ENCODE measurements at regions not wholly inside any gene's neighbourhood (a gene's known extent, or its start where the extent isn't known, plus 50 kb on each side); places are given as distances from the start of the nearest gene placed in this dataset.

GRCh38 chr1:166221316-166221715 lies 54.5 kb upstream of the FAM78B start:
- Histone ChIP-seq H3K4ac (ENCODE audit: low read depth, low read length) (no peak overlapping the region), H3K36me3 (ENCODE audit: control insufficient read depth, insufficient read depth, low read length) (no peaks in the 10 kb centered on the region), H3K4me2 (ENCODE audit: low read length) (no peak overlapping the region), H3K18ac (ENCODE audit: low read length) (no peak overlapping the region), H2AK5ac (ENCODE audit: low read length) (no peak overlapping the region), H3K4me1 (ENCODE audit: control insufficient read depth, low read depth, low read length) (no peaks in the 10 kb centered on the region), H3K9ac (ENCODE audit: low read length) (no peak overlapping the region), H4K5ac (ENCODE audit: low read length) (no peak overlapping the region), H3K79me2 (ENCODE audit: control insufficient read depth, insufficient read depth, low read length) (no peaks in the 10 kb centered on the region), H3K27ac (ENCODE audit: low read depth, low read length) (no peak overlapping the region), H2BK15ac (replicated peaks; ENCODE audit: low read depth) (no peak overlapping the region), H2BK120ac (ENCODE audit: low read depth, low read length) (no peak overlapping the region), H3K23ac (ENCODE audit: low read length) (no peak overlapping the region), H3K79me1 (ENCODE audit: low read length) (no peaks in the 10 kb centered on the region), H2BK5ac (ENCODE audit: low read length) (no peak overlapping the region), H3K56ac (ENCODE audit: low read length) (no peak overlapping the region), H3K27me3 (ENCODE audit: insufficient read depth, low read length, poor library complexity) (no peaks in the 10 kb centered on the region), H3K4me3 (ENCODE audit: low read length) (no peak overlapping the region), H4K8ac (ENCODE audit: low read depth, low read length) (no peak overlapping the region)
- WGBS (ENCODE audit: extremely low coverage, insufficient coverage, low lambda C conversion rate): no CpG with 5 or more reads among the region's 1 CpG
- DNase-seq: no peak

GRCh38 chr1:166233750-166234366 lies 67.1 kb upstream of the FAM78B start:
- no peak overlapping the region for H3K4me2 ChIP-seq (ENCODE audit: low read length)
- H4K8ac ChIP-seq (ENCODE audit: low read depth, low read length): no peak overlapping the region
- no peaks in the 10 kb centered on the region for H3K79me2 ChIP-seq (ENCODE audit: control insufficient read depth, insufficient read depth, low read length)
- no peak overlapping the region for H2BK15ac ChIP-seq (replicated peaks; ENCODE audit: low read depth)
- no peak overlapping the region for H3K18ac ChIP-seq (ENCODE audit: low read length)
- WGBS (ENCODE audit: extremely low coverage, insufficient coverage, low lambda C conversion rate): no CpG with 5 or more reads among the region's 6 CpGs
- H3K27ac ChIP-seq (ENCODE audit: low read depth, low read length): no peak overlapping the region
- no peak overlapping the region for H4K5ac ChIP-seq (ENCODE audit: low read length)
- H3K4ac ChIP-seq (ENCODE audit: low read depth, low read length): no peak overlapping the region
- H3K23ac ChIP-seq (ENCODE audit: low read length): no peak overlapping the region
- no peak overlapping the region for H2AK5ac ChIP-seq (ENCODE audit: low read length)
- H3K79me1 ChIP-seq (ENCODE audit: low read length): no peaks in the 10 kb centered on the region
- no peak overlapping the region for H2BK120ac ChIP-seq (ENCODE audit: low read depth, low read length)
- no peak overlapping the region for H3K56ac ChIP-seq (ENCODE audit: low read length)
- no peaks in the 10 kb centered on the region for H3K4me1 ChIP-seq (ENCODE audit: control insufficient read depth, low read depth, low read length)
- peak; percentile 11 for DNase-seq
- no peaks in the 10 kb centered on the region for H3K27me3 ChIP-seq (ENCODE audit: insufficient read depth, low read length, poor library complexity)
- H3K9ac ChIP-seq (ENCODE audit: low read length): no peak overlapping the region
- H2BK5ac ChIP-seq (ENCODE audit: low read length): no peak overlapping the region
- H3K4me3 ChIP-seq (ENCODE audit: low read length): no peak overlapping the region
- no peaks in the 10 kb centered on the region for H3K36me3 ChIP-seq (ENCODE audit: control insufficient read depth, insufficient read depth, low read length)

DNA sequence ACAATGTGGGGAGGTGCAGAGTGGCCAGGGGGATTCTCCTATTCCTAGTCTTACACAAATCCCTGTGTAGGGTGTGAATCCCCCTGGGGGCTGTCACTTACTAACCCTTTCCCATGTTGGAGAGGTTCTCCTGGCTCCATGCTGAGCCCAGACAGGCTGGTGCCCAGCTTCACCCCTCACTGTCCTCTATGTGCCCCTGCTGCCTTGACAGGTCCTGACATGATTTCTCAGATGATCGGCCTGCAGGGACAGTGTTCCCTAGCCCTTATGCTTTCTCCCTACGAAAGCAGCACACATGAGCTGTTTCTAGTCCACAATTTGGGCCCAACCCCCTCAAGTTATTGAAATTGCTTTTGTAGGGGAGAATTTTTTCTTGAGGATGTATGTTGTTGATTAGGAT lies 68.9 kb upstream of the FAM78B start:
- Histone ChIP-seq H2AK5ac (ENCODE audit: low read length) (no peak overlapping the region), H3K56ac (ENCODE audit: low read length) (no peak overlapping the region), H3K18ac (ENCODE audit: low read length) (no peak overlapping the region), H3K9ac (ENCODE audit: low read length) (no peak overlapping the region), H3K27me3 (ENCODE audit: insufficient read depth, low read length, poor library complexity) (no peaks in the 10 kb centered on the region), H2BK15ac (replicated peaks; ENCODE audit: low read depth) (no peak overlapping the region), H3K4ac (ENCODE audit: low read depth, low read length) (no peak overlapping the region), H3K4me3 (ENCODE audit: low read length) (no peak overlapping the region), H3K36me3 (ENCODE audit: control insufficient read depth, insufficient read depth, low read length) (no peaks in the 10 kb centered on the region), H3K4me2 (ENCODE audit: low read length) (no peak overlapping the region), H4K8ac (ENCODE audit: low read depth, low read length) (no peak overlapping the region), H3K79me2 (ENCODE audit: control insufficient read depth, insufficient read depth, low read length) (no peaks in the 10 kb centered on the region), H3K79me1 (ENCODE audit: low read length) (no peaks in the 10 kb centered on the region), H2BK120ac (ENCODE audit: low read depth, low read length) (no peak overlapping the region), H2BK5ac (ENCODE audit: low read length) (no peak overlapping the region), H3K23ac (ENCODE audit: low read length) (no peak overlapping the region), H3K4me1 (ENCODE audit: control insufficient read depth, low read depth, low read length) (no peaks in the 10 kb centered on the region), H4K5ac (ENCODE audit: low read length) (no peak overlapping the region), H3K27ac (ENCODE audit: low read depth, low read length) (no peak overlapping the region)
- no CpG with 5 or more reads among the region's 2 CpGs for WGBS (ENCODE audit: extremely low coverage, insufficient coverage, low lambda C conversion rate)
- DNase-seq: no peak

GRCh38 chr1:166237675-166238074 lies 70.9 kb upstream of the FAM78B start:
- H3K79me1 ChIP-seq (ENCODE audit: low read length): no peaks in the 10 kb centered on the region
- H3K23ac ChIP-seq (ENCODE audit: low read length): no peak overlapping the region
- no peaks in the 10 kb centered on the region for H3K4me1 ChIP-seq (ENCODE audit: control insufficient read depth, low read depth, low read length)
- WGBS (ENCODE audit: extremely low coverage, insufficient coverage, low lambda C conversion rate): no CpG with 5 or more reads among the region's 1 CpG
- no peak overlapping the region for H3K4me3 ChIP-seq (ENCODE audit: low read length)
- H3K79me2 ChIP-seq (ENCODE audit: control insufficient read depth, insufficient read depth, low read length): no peaks in the 10 kb centered on the region
- no peak overlapping the region for H3K4me2 ChIP-seq (ENCODE audit: low read length)
- H3K18ac ChIP-seq (ENCODE audit: low read length): no peak overlapping the region
- H4K5ac ChIP-seq (ENCODE audit: low read length): no peak overlapping the region
- DNase-seq: no peak
- H2BK15ac ChIP-seq (replicated peaks; ENCODE audit: low read depth): no peak overlapping the region
- no peaks in the 10 kb centered on the region for H3K27me3 ChIP-seq (ENCODE audit: insufficient read depth, low read length, poor library complexity)
- no peak overlapping the region for H2AK5ac ChIP-seq (ENCODE audit: low read length)
- H2BK120ac ChIP-seq (ENCODE audit: low read depth, low read length): no peak overlapping the region
- H4K8ac ChIP-seq (ENCODE audit: low read depth, low read length): no peak overlapping the region
- no peaks in the 10 kb centered on the region for H3K36me3 ChIP-seq (ENCODE audit: control insufficient read depth, insufficient read depth, low read length)
- H3K27ac ChIP-seq (ENCODE audit: low read depth, low read length): no peak overlapping the region
- H2BK5ac ChIP-seq (ENCODE audit: low read length): no peak overlapping the region
- H3K9ac ChIP-seq (ENCODE audit: low read length): no peak overlapping the region
- no peak overlapping the region for H3K56ac ChIP-seq (ENCODE audit: low read length)
- H3K4ac ChIP-seq (ENCODE audit: low read depth, low read length): no peak overlapping the region

DNA sequence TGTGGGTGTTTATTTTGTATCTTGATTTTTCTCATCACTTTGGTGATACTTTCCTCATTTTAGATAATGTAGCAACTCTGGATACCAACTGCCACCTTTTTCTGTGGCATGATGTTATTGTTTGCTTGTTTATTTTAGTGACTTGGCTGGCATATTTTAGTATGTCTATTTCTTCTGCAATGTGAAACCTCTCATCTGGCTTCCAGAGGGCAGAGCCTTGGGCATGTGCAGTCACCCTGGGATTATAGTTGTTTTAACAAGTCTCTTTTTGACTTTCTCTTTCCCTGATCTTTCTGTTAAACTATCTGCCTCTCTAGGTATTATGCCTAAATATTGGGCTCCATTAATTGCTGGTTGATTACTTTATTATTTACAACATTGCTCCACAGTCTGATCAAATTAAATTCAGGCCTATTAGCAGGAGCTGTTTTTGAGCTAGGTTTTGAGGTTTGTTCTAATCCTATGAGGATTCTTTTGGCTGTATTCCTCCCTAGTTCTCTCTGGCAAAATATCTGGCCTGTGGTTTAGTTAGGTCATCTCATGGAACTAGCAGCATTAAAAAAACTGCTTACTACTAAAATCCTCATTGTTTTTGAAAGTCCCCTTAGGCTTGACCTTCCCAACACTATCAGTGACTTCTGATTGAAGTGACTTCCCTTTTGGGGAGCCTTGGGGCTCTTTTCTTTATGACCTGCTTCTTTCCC lies 86.4 kb upstream of the FAM78B start:
- no peak for DNase-seq
- no peaks in the 10 kb centered on the region for H3K79me1 ChIP-seq (ENCODE audit: low read length)
- no peak overlapping the region for H4K8ac ChIP-seq (ENCODE audit: low read depth, low read length)
- H3K27ac ChIP-seq (ENCODE audit: low read depth, low read length): no peak overlapping the region
- H2BK5ac ChIP-seq (ENCODE audit: low read length): no peak overlapping the region
- H3K79me2 ChIP-seq (ENCODE audit: control insufficient read depth, insufficient read depth, low read length): no peaks in the 10 kb centered on the region
- H3K4ac ChIP-seq (ENCODE audit: low read depth, low read length): no peak overlapping the region
- no peak overlapping the region for H2BK15ac ChIP-seq (replicated peaks; ENCODE audit: low read depth)
- H2BK120ac ChIP-seq (ENCODE audit: low read depth, low read length): no peak overlapping the region
- H3K23ac ChIP-seq (ENCODE audit: low read length): no peak overlapping the region
- H3K36me3 ChIP-seq (ENCODE audit: control insufficient read depth, insufficient read depth, low read length): no peaks in the 10 kb centered on the region
- no peak overlapping the region for H3K4me2 ChIP-seq (ENCODE audit: low read length)
- no peaks in the 10 kb centered on the region for H3K4me1 ChIP-seq (ENCODE audit: control insufficient read depth, low read depth, low read length)
- H3K18ac ChIP-seq (ENCODE audit: low read length): no peak overlapping the region
- H3K56ac ChIP-seq (ENCODE audit: low read length): no peak overlapping the region
- no peak overlapping the region for H3K9ac ChIP-seq (ENCODE audit: low read length)
- H3K27me3 ChIP-seq (ENCODE audit: insufficient read depth, low read length, poor library complexity): no peaks in the 10 kb centered on the region
- H4K5ac ChIP-seq (ENCODE audit: low read length): no peak overlapping the region
- H3K4me3 ChIP-seq (ENCODE audit: low read length): no peak overlapping the region
- no peak overlapping the region for H2AK5ac ChIP-seq (ENCODE audit: low read length)

DNA sequence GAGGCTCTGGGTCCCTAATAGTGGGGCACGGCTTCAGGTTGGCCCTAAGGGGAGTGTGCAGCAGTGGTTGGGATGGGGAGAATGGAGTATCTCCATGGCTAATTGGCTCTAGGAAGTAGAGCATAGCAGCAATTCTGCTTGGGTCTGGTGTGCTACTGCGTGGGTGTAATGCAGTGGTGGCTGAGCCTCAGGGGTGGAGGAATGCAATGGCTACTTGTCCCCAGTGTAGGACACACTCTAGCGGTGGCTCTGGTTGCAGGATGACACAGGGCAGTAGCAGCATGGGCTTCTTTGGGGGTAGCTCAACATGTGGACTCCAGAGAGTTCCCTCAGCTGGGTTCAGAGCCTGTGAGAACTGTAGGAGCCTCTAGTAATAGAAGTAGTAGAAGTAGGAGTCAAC lies 91.2 kb upstream of the FAM78B start:
- no peak overlapping the region for H3K4me3 ChIP-seq (ENCODE audit: low read length)
- H3K4me1 ChIP-seq (ENCODE audit: control insufficient read depth, low read depth, low read length): no peaks in the 10 kb centered on the region
- no peaks in the 10 kb centered on the region for H3K27me3 ChIP-seq (ENCODE audit: insufficient read depth, low read length, poor library complexity)
- no peak overlapping the region for H2AK5ac ChIP-seq (ENCODE audit: low read length)
- no peak overlapping the region for H3K56ac ChIP-seq (ENCODE audit: low read length)
- no peak overlapping the region for H2BK120ac ChIP-seq (ENCODE audit: low read depth, low read length)
- no peak overlapping the region for H3K4ac ChIP-seq (ENCODE audit: low read depth, low read length)
- H3K23ac ChIP-seq (ENCODE audit: low read length): no peak overlapping the region
- H3K4me2 ChIP-seq (ENCODE audit: low read length): no peak overlapping the region
- no peak overlapping the region for H4K5ac ChIP-seq (ENCODE audit: low read length)
- H3K9ac ChIP-seq (ENCODE audit: low read length): no peak overlapping the region
- no peaks in the 10 kb centered on the region for H3K36me3 ChIP-seq (ENCODE audit: control insufficient read depth, insufficient read depth, low read length)
- no peak overlapping the region for H4K8ac ChIP-seq (ENCODE audit: low read depth, low read length)
- WGBS (ENCODE audit: extremely low coverage, insufficient coverage, low lambda C conversion rate): no CpG with 5 or more reads among the region's 3 CpGs
- no peak overlapping the region for H2BK15ac ChIP-seq (replicated peaks; ENCODE audit: low read depth)
- no peak overlapping the region for H3K27ac ChIP-seq (ENCODE audit: low read depth, low read length)
- H2BK5ac ChIP-seq (ENCODE audit: low read length): no peak overlapping the region
- H3K79me2 ChIP-seq (ENCODE audit: control insufficient read depth, insufficient read depth, low read length): no peaks in the 10 kb centered on the region
- no peak for DNase-seq
- no peaks in the 10 kb centered on the region for H3K79me1 ChIP-seq (ENCODE audit: low read length)
- H3K18ac ChIP-seq (ENCODE audit: low read length): no peak overlapping the region
